IMR-90 (cell line): ENCODE measurements at regions not wholly inside any gene's neighbourhood (a gene's known extent, or its start where the extent isn't known, plus 50 kb on each side); places are given as distances from the start of the nearest gene placed in this dataset.

ENCODE experiments used
- ATAC-seq: fragments of 200-7000 bp; cut with Tn5 transposase; 2 replicates; pipeline ENCODE4 v1.9.1; 2020; ENCODE audit warnings: low read depth, mild to moderate bottlenecking, moderate library complexity
- BruUV-seq: library from RNA; stranded (reverse); fragments of 400-500 nt; replicated peaks from 2 replicates; lab custom pipeline; 2021; lab: Mats Ljungman, UMichigan
- CTCF ChIA-PET: fragments of 300-600 bp; formaldehyde crosslinking; extraction: SDS; loops from one replicate; lab custom pipeline; 2021; ENCODE audit warnings: antibody characterized with exemption; lab: Yijun Ruan, JAX
- POLR2A ChIA-PET: fragments of 300-600 bp; sonication (Branson Sonifier 250); formaldehyde crosslinking; loops from one replicate; lab custom pipeline; 2022; ENCODE audit warnings: antibody characterized with exemption; ENCODE audit not compliant: unreplicated experiment; lab: Charles Lee
- DNase-seq: peaks from one replicate; pipeline ENCODE4 v3.0.0; 2013
- H2AFZ ChIP-seq: replicated peaks from 2 replicates; pipeline ENCODE3; 2013; ENCODE audit warnings: low read length, mild to moderate bottlenecking; ENCODE audit not compliant: poor library complexity
- H2AK5ac ChIP-seq: 2 replicates; pipeline ENCODE4 v1.6.1; 2013; ENCODE audit warnings: low read depth, low read length, inconsistent platforms
- H2AK9ac ChIP-seq: replicated peaks from 2 replicates; pipeline ENCODE3; 2013; ENCODE audit warnings: mild to moderate bottlenecking, low read depth, low read length, moderate library complexity; ENCODE audit not compliant: poor library complexity
- H2BK120ac ChIP-seq: 2 replicates; pipeline ENCODE4 v1.6.1; 2013; ENCODE audit warnings: low read depth, low read length, inconsistent platforms
- H2BK15ac ChIP-seq: 3 replicates; pipeline ENCODE4 v1.6.1; 2013; ENCODE audit warnings: low read depth, low read length, inconsistent platforms
- H2BK20ac ChIP-seq: 2 replicates; pipeline ENCODE4 v1.6.1; 2013; ENCODE audit warnings: low read depth, mild to moderate bottlenecking, inconsistent platforms, low read length, moderate library complexity
- H2BK5ac ChIP-seq: 2 replicates; pipeline ENCODE4 v1.6.1; 2013; ENCODE audit warnings: mild to moderate bottlenecking, low read depth, low read length, inconsistent platforms; ENCODE audit not compliant: poor library complexity, severe bottlenecking
- H3K14ac ChIP-seq: replicated peaks from 2 replicates; pipeline ENCODE4 v1.6.1; 2013; ENCODE audit warnings: low read depth, low read length, inconsistent platforms
- H3K18ac ChIP-seq: 2 replicates; pipeline ENCODE4 v1.6.1; 2013; ENCODE audit warnings: low read depth, low read length, control low read depth
- H3K23ac ChIP-seq: 2 replicates; pipeline ENCODE4 v1.6.1; 2013; ENCODE audit warnings: low read depth, low read length, inconsistent platforms
- H3K27ac ChIP-seq: 2 replicates; pipeline ENCODE4 v1.5.1; 2013; ENCODE audit warnings: mild to moderate bottlenecking, control low read depth, low read length; ENCODE audit not compliant: insufficient read depth
- H3K27me3 ChIP-seq: 2 replicates; pipeline ENCODE4 v1.6.1; 2013; ENCODE audit warnings: low read length; ENCODE audit not compliant: control insufficient read depth, insufficient read depth
- H3K36me3 ChIP-seq: 2 replicates; pipeline ENCODE4 v1.6.1; 2013; ENCODE audit warnings: low read length, mixed read lengths; ENCODE audit not compliant: control insufficient read depth, insufficient read depth
- H3K4ac ChIP-seq: 2 replicates; pipeline ENCODE4 v1.6.1; 2013; ENCODE audit warnings: low read depth, low read length, inconsistent platforms
- H3K4me1 ChIP-seq: 2 replicates; pipeline ENCODE4 v1.6.1; 2013; ENCODE audit warnings: low read length, mixed read lengths; ENCODE audit not compliant: control insufficient read depth, insufficient read depth
- H3K4me2 ChIP-seq: 2 replicates; pipeline ENCODE4 v1.6.1; 2013; ENCODE audit warnings: low read depth, mild to moderate bottlenecking, control low read depth, low read length, moderate library complexity
- H3K4me3 ChIP-seq: 2 replicates; pipeline ENCODE4 v1.5.1; 2013; ENCODE audit warnings: low read depth, mild to moderate bottlenecking, control low read depth, low read length, moderate library complexity; ENCODE audit not compliant: insufficient read depth
- H3K56ac ChIP-seq: 2 replicates; pipeline ENCODE4 v1.6.1; 2013; ENCODE audit warnings: low read length, inconsistent platforms; ENCODE audit not compliant: insufficient read depth; ENCODE audit errors: extremely low read depth
- H3K79me1 ChIP-seq, 2 experiments: 2 replicates each; pipeline ENCODE4 v1.6.1; 2013; ENCODE audit warnings: low read length in 2 of 2, inconsistent platforms in 1 of 2, low read depth in 1 of 2
- H3K9ac ChIP-seq: 2 replicates; pipeline ENCODE4 v1.6.1; 2013; ENCODE audit warnings: low read depth, low read length, control low read depth
- H3K9me1 ChIP-seq: 2 replicates; pipeline ENCODE4 v1.6.1; 2013; ENCODE audit warnings: low read length, inconsistent platforms; ENCODE audit not compliant: insufficient read depth
- H3K9me3 ChIP-seq: 2 replicates; pipeline ENCODE4 v1.6.1; 2013; ENCODE audit warnings: low read length; ENCODE audit not compliant: control insufficient read depth, insufficient read depth
- H4K20me1 ChIP-seq: 2 replicates; pipeline ENCODE4 v1.6.1; 2013; ENCODE audit warnings: low read length, inconsistent platforms; ENCODE audit not compliant: insufficient read depth
- H4K5ac ChIP-seq: 2 replicates; pipeline ENCODE4 v1.6.1; 2013; ENCODE audit warnings: mild to moderate bottlenecking, low read depth, low read length, control low read depth
- H4K8ac ChIP-seq, 2 experiments: 2 replicates each; pipeline ENCODE4 v1.6.1; 2013; ENCODE audit warnings: low read depth in 2 of 2, low read length in 2 of 2, control low read depth in 1 of 2, inconsistent platforms in 1 of 2
- H4K91ac ChIP-seq: 2 replicates; pipeline ENCODE4 v1.6.1; 2013; ENCODE audit warnings: low read depth, low read length, inconsistent platforms; ENCODE audit not compliant: insufficient read depth
- BHLHE40 ChIP-seq: fragments of 150-350 bp; IDR thresholded peaks from 2 replicates; pipeline ENCODE4 v1.6.1; 2016; ENCODE audit warnings: mild to moderate bottlenecking, low read depth, low read length
- CEBPB ChIP-seq: IDR thresholded peaks from 2 replicates; pipeline ENCODE4 v1.6.1; 2012; ENCODE audit warnings: low read depth, low read length, improper control_type of control experiment
- CHD1 ChIP-seq: IDR thresholded peaks from 2 replicates; pipeline ENCODE4 v1.6.1; 2012; ENCODE audit warnings: low read depth, low read length, improper control_type of control experiment
- CTCF ChIP-seq: conservative IDR thresholded peaks from 2 replicates; pipeline ENCODE4 v1.5.1; 2012; ENCODE audit warnings: mild to moderate bottlenecking, low read depth, low read length, improper control_type of control experiment
- ELK1 ChIP-seq: fragments of 150-350 bp; IDR thresholded peaks from 2 replicates; pipeline ENCODE4 v1.6.1; 2016; ENCODE audit warnings: low read depth, mild to moderate bottlenecking, low read length, moderate library complexity, borderline replicate concordance
- FOS ChIP-seq: fragments of 150-350 bp; IDR thresholded peaks from 2 replicates; pipeline ENCODE4 v1.6.1; 2016; ENCODE audit warnings: low read depth, low read length
- MAFK ChIP-seq: IDR thresholded peaks from 2 replicates; pipeline ENCODE4 v1.6.1; 2012; ENCODE audit warnings: low read depth, low read length, improper control_type of control experiment
- MAZ ChIP-seq: IDR thresholded peaks from 2 replicates; pipeline ENCODE4 v1.6.1; 2012; ENCODE audit warnings: low read depth, mild to moderate bottlenecking, low read length, improper control_type of control experiment, moderate library complexity, borderline replicate concordance
- MXI1 ChIP-seq: IDR thresholded peaks from 2 replicates; pipeline ENCODE4 v1.6.1; 2012; ENCODE audit warnings: low read depth, mild to moderate bottlenecking, low read length, moderate library complexity, borderline replicate concordance
- NFE2L2 ChIP-seq: fragments of 150-350 bp; IDR thresholded peaks from 2 replicates; pipeline ENCODE4 v1.6.1; 2016; ENCODE audit warnings: low read depth, mild to moderate bottlenecking, low read length
- POLR2A ChIP-seq: IDR thresholded peaks from 2 replicates; pipeline ENCODE4 v1.6.1; 2012; ENCODE audit warnings: mild to moderate bottlenecking, low read depth, low read length
- RAD21 ChIP-seq: IDR thresholded peaks from 2 replicates; pipeline ENCODE4 v1.6.1; 2012; ENCODE audit warnings: low read length, improper control_type of control experiment
- RCOR1 ChIP-seq: IDR thresholded peaks from 2 replicates; pipeline ENCODE4 v1.6.1; 2012; ENCODE audit warnings: mild to moderate bottlenecking, low read length, improper control_type of control experiment; ENCODE audit not compliant: insufficient replicate concordance
- RFX5 ChIP-seq: IDR thresholded peaks from 2 replicates; pipeline ENCODE4 v1.8.0; 2012; ENCODE audit warnings: low read depth, mild to moderate bottlenecking, low read length, moderate library complexity
- SMC3 ChIP-seq: fragments of 150-350 bp; IDR thresholded peaks from 2 replicates; pipeline ENCODE4 v1.6.1; 2016; ENCODE audit warnings: low read depth, mild to moderate bottlenecking, antibody characterized with exemption, low read length, moderate library complexity
- whole genome bisulfite sequencing, 2 experiments: methylation state at CpG; one replicate each; pipeline versions ENCODE4 v1.1.5 to v1.1.7; 2013; ENCODE audit warnings: missing lambda C conversion rate in 2 of 2; ENCODE audit not compliant: insufficient read length in 1 of 2; ENCODE audit errors: extremely low coverage in 2 of 2; 5-methylcytosine and 5-hydroxymethylcytosine counted together
- dilution Hi-C: fragments of 300-500 bp; cut with HindIII; formaldehyde crosslinking; loops from one replicate; pipeline ENCODE4 v1.14.3; 2018; ENCODE audit warnings: low sequenced_read_pairs; ENCODE audit not compliant: unreplicated experiment
- in situ Hi-C: fragments of 300-500 bp; cut with MboI; formaldehyde crosslinking; loops from 3 replicates; pipeline ENCODE4 v1.14.3; 2019; ENCODE audit warnings: low sequenced_read_pairs, inconsistent platforms, mixed read lengths
- intact Hi-C: fragments of 100-400 bp; cut with micrococcal nuclease; formaldehyde crosslinking; loops from 2 replicates; pipeline ENCODE4 v1.10.0; 2022
- TF ChIP-seq, protein P1 (sequence below): fragments of 150-350 bp; IDR thresholded peaks from 2 replicates; pipeline ENCODE4 v1.6.1; 2017; ENCODE audit warnings: mild to moderate bottlenecking, antibody characterized with exemption, low read length, low read depth

DNA sequence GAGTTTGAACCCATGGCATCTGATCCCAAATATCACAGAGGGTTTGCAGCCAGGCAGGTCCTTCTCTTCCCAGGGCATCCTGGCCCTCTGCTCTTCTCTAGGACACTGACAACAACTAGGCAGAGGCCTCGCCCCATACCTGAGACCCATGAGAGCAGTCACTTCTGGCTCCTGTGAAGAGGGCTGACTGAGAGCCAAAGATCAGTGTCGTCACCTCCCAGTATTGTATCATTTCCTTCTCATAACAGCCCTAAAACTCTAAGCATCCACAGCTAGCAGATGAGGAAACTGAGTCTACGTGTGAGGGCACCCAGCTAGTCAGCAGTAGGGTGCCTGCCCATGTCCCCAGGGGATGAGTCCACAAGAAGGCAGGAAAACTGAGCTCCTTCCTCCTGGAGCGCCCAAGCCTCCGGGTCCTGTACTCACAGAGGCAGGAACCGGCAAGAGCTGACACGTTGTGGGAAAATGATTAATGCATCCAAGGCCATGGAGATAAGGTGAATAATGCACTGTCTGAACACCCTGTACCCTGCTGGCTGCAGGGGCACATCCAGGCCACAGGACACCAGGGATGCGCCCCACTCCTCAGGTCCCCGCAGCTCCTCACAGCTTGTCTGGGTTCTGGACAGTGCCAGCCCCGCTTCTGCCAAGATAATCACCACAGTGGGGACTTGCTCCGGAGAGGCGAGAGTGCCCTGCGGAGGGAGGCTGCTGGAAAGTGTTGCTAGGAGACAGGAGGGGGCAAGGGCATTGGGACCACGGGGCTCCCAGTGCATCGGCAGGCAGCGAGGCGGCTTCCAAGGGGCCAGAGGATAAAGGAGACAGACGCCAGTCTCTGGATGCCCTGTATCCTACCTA, 340.0 kb downstream of the NPHP4 start:
- Histone ChIP-seq H3K9me3 (peaks cover 50% of the 10 kb centered on the region), H3K23ac (no peak overlapping the region), H4K8ac (no peak overlapping the region), H2AK5ac (no peak overlapping the region), H3K9ac (no peak overlapping the region), H3K4me3 (no peak overlapping the region), H3K9me1 (no peaks in the 10 kb centered on the region), H3K56ac (no peak overlapping the region), H2BK5ac (no peak overlapping the region), H3K4ac (no peak overlapping the region), H2AFZ (no peak overlapping the region), H4K20me1 (no peaks in the 10 kb centered on the region), H2AK9ac (no peak overlapping the region), H3K4me2 (no peak overlapping the region), H3K27ac (no peak overlapping the region), H3K18ac (no peak overlapping the region), H3K27me3 (no peaks in the 10 kb centered on the region), H3K79me1 (no peaks in the 10 kb centered on the region), H4K5ac (no peak overlapping the region), H2BK20ac (no peak overlapping the region), H3K14ac (no peak overlapping the region), H3K4me1 (no peaks in the 10 kb centered on the region), H2BK15ac (no peak overlapping the region), H2BK120ac (no peak overlapping the region), H4K91ac (no peak overlapping the region), H3K36me3 (no peaks in the 10 kb centered on the region)
- 13% methylated on average over 3 of the region's 18 CpGs; no CpG with 5 or more reads in 1 of the 2 experiments for WGBS, 2 experiments
- no peak for ATAC-seq
- intact Hi-C loops, result no loop called here
- ChIA-PET CTCF (no interaction called here), POLR2A (no interaction called here)
- in situ Hi-C loops, result no loop called here
- no peak for DNase-seq
- dilution Hi-C loops, result no loop called here
- BruUV-seq, result no TSS peak
- TF ChIP-seq RCOR1 (no peak), CEBPB (no peak), MAFK (no peak), MAZ (no peak), NFE2L2 (no peak), RFX5 (no peak), SMC3 (no peak), POLR2A (no peak), CHD1 (no peak), MXI1 (no peak), FOS (no peak), CTCF (no peak), ELK1 (no peak), BHLHE40 (no peak), RAD21 (no peak)
- TF ChIP-seq, protein P1, sequence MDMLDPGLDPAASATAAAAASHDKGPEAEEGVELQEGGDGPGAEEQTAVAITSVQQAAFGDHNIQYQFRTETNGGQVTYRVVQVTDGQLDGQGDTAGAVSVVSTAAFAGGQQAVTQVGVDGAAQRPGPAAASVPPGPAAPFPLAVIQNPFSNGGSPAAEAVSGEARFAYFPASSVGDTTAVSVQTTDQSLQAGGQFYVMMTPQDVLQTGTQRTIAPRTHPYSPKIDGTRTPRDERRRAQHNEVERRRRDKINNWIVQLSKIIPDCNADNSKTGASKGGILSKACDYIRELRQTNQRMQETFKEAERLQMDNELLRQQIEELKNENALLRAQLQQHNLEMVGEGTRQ, result no peak
